CD14-positive monocyte (primary cell): ENCODE measurements at regions not wholly inside any gene's neighbourhood (a gene's known extent, or its start where the extent isn't known, plus 50 kb on each side); places are given as distances from the start of the nearest gene placed in this dataset.

Source experiments
- DNase-seq, 3 donors: peaks; one replicate each; pipeline ENCODE4 v3.0.0-alpha.2; 2011 to 2022
- H2AFZ ChIP-seq: 2 replicates; pipeline ENCODE4 v1.6.0; 2012; ENCODE audit warnings: mild to moderate bottlenecking, low read depth, low read length, inconsistent platforms; ENCODE audit not compliant: insufficient read depth, poor library complexity, severe bottlenecking
- H3K27ac ChIP-seq, 2 donors: 1 replicate in 1 of 2; 2 replicates in 1 of 2; pipeline ENCODE4 v1.5.1; 2012 to 2013; ENCODE audit warnings: low read length in 2 of 2, control low read depth in 1 of 2, inconsistent platforms in 1 of 2, low read depth in 1 of 2, mild to moderate bottlenecking in 1 of 2
- H3K27me3 ChIP-seq, 2 donors: one replicate each; pipeline versions ENCODE4 v1.6.0 to v1.6.1; 2011 to 2013; ENCODE audit warnings: low read length in 2 of 2; ENCODE audit not compliant: control insufficient read depth in 2 of 2, insufficient read depth in 2 of 2
- H3K36me3 ChIP-seq, 2 donors: replicated peaks in 1 of 2; 1 replicate in 1 of 2; 2 replicates in 1 of 2; pipeline versions ENCODE4 v1.5.1 to v1.6.1; 2012 to 2013; ENCODE audit warnings: low read length in 2 of 2, control low read depth in 1 of 2, inconsistent platforms in 1 of 2, mild to moderate bottlenecking in 1 of 2; ENCODE audit not compliant: insufficient read depth in 2 of 2, control insufficient read depth in 1 of 2
- H3K4me1 ChIP-seq, 2 donors: 1 replicate in 1 of 2; 2 replicates in 1 of 2; pipeline versions ENCODE4 v1.5.1 to v1.6.1; 2012 to 2013; ENCODE audit warnings: low read length in 2 of 2, control low read depth in 1 of 2, inconsistent platforms in 1 of 2, mild to moderate bottlenecking in 1 of 2, moderate library complexity in 1 of 2; ENCODE audit not compliant: insufficient read depth in 2 of 2, control insufficient read depth in 1 of 2
- H3K4me2 ChIP-seq: replicated peaks from 2 replicates; pipeline ENCODE3; 2012; ENCODE audit warnings: low read length, moderate library complexity, mild to moderate bottlenecking; ENCODE audit not compliant: poor library complexity, severe bottlenecking; ENCODE audit errors: extremely low read depth
- H3K4me3 ChIP-seq, 3 experiments: fragments of 200-600 bp in 1 of 3; sonication (generic) in 1 of 3; replicated peaks in 1 of 3; 1 replicate in 2 of 3; 2 replicates in 1 of 3; pipeline ENCODE4 v1.5.1; 2011 to 2013; ENCODE audit warnings: low read length in 3 of 3, mild to moderate bottlenecking in 3 of 3, control low read depth in 2 of 3, low read depth in 2 of 3, inconsistent platforms in 1 of 3, moderate library complexity in 1 of 3
- H3K79me2 ChIP-seq: 2 replicates; pipeline ENCODE4 v1.6.0; 2012; ENCODE audit warnings: mild to moderate bottlenecking, control low read depth, inconsistent platforms, low read length, moderate library complexity; ENCODE audit not compliant: insufficient read depth
- H3K9ac ChIP-seq: 2 replicates; pipeline ENCODE4 v1.6.0; 2017; ENCODE audit warnings: low read length, mild to moderate bottlenecking; ENCODE audit not compliant: insufficient read depth, poor library complexity, severe bottlenecking
- H3K9me3 ChIP-seq, 2 donors: replicated peaks in 1 of 2; 1 replicate in 1 of 2; 2 replicates in 1 of 2; pipeline versions ENCODE4 v1.5.1 to v1.6.1; 2012 to 2013; ENCODE audit warnings: low read length in 2 of 2, control low read depth in 1 of 2; ENCODE audit not compliant: control insufficient read depth in 1 of 2, insufficient read depth in 1 of 2
- H4K20me1 ChIP-seq: 2 replicates; pipeline ENCODE4 v1.6.0; 2012; ENCODE audit warnings: mild to moderate bottlenecking, low read length, control low read depth, moderate library complexity; ENCODE audit not compliant: insufficient read depth
- H3K27ac Mint-ChIP-seq, 7 donors: one replicate each; pipeline ENCODE4 v1.8.0; 2020; ENCODE audit warnings: mild to moderate bottlenecking in 7 of 7, mixed read lengths in 7 of 7, moderate library complexity in 6 of 7, inconsistent platforms in 2 of 7
- H3K27me3 Mint-ChIP-seq, 3 donors: one replicate each; pipeline ENCODE4 v1.8.0; 2021 to 2022; ENCODE audit warnings: low read depth in 3 of 3, mild to moderate bottlenecking in 3 of 3, mixed read lengths in 3 of 3, moderate library complexity in 3 of 3, inconsistent platforms in 1 of 3
- H3K36me3 Mint-ChIP-seq, 2 donors: one replicate each; pipeline ENCODE4 v1.8.0; 2020; ENCODE audit warnings: mixed read lengths in 2 of 2, inconsistent platforms in 1 of 2, mild to moderate bottlenecking in 1 of 2
- H3K4me1 Mint-ChIP-seq: one replicate; pipeline ENCODE4 v1.8.0; 2020; ENCODE audit warnings: mild to moderate bottlenecking, mixed read lengths
- H3K4me3 Mint-ChIP-seq, 2 donors: one replicate each; pipeline ENCODE4 v1.8.0; 2020; ENCODE audit warnings: mild to moderate bottlenecking in 2 of 2, mixed read lengths in 2 of 2, moderate library complexity in 1 of 2
- H3K9me3 Mint-ChIP-seq, 7 donors: one replicate each; pipeline ENCODE4 v1.8.0; 2020 to 2022; ENCODE audit warnings: mixed read lengths in 7 of 7, mild to moderate bottlenecking in 6 of 7, moderate library complexity in 6 of 7, inconsistent platforms in 2 of 7
- WGBS: methylation state at CpG from one replicate; pipeline ENCODE4 v1.1.5; 2013; ENCODE audit warnings: missing lambda C conversion rate; ENCODE audit not compliant: insufficient coverage; 5-methylcytosine and 5-hydroxymethylcytosine counted together
- intact Hi-C, 2 donors: fragments of 100-400 bp; cut with micrococcal nuclease; formaldehyde crosslinking; loops; one replicate each; pipeline versions ENCODE4 v1.15.0 to v1.15.1; 2023
- TF ChIP-seq, protein P1 (sequence below): fragments of 200-600 bp; IDR thresholded peaks from one replicate; pipeline ENCODE4 v1.8.0; 2022; ENCODE audit warnings: antibody characterized with exemption, mild to moderate bottlenecking

DNA sequence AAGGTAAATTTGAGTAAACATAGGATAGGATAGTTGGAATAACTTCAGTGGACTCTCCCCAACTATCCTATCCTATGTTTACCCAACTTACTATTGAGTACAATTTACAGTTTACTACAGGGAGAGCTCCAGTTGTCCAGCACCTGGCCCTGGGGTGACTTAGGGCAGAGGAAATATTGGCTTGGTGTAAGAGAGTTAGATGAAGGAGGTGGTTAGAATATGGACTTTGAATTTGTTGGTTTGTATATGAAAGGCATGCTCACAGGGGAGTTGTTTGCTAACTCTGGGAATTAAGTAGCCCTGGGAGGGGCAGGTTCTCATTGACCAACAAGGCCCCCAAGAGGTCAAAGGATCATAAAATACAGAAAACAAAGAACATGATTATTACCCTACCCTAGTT is 497.7 kb downstream of the ARL4A start:
- Histone ChIP-seq H3K4me1 (no peaks in the 10 kb centered on the region), H3K9me3 (no peaks in the 10 kb centered on the region), H4K20me1 (no peaks in the 10 kb centered on the region), H3K9ac (no peak overlapping the region), H3K79me2 (no peaks in the 10 kb centered on the region), H3K27ac (no peak overlapping the region), H2AFZ (no peak overlapping the region), H3K4me2 (no peak overlapping the region), H3K36me3 (no peaks in the 10 kb centered on the region), H3K27me3 (no peaks in the 10 kb centered on the region), H3K4me3 (no peak overlapping the region)
- no peaks in the 10 kb centered on the region for H3K36me3 Mint-ChIP-seq
- no peak overlapping the region for H3K4me3 Mint-ChIP-seq
- H3K27me3 Mint-ChIP-seq, result peaks cover 0 to 3% (median 0%) of the 10 kb centered on the region in 3 donors
- TF ChIP-seq, protein P1, sequence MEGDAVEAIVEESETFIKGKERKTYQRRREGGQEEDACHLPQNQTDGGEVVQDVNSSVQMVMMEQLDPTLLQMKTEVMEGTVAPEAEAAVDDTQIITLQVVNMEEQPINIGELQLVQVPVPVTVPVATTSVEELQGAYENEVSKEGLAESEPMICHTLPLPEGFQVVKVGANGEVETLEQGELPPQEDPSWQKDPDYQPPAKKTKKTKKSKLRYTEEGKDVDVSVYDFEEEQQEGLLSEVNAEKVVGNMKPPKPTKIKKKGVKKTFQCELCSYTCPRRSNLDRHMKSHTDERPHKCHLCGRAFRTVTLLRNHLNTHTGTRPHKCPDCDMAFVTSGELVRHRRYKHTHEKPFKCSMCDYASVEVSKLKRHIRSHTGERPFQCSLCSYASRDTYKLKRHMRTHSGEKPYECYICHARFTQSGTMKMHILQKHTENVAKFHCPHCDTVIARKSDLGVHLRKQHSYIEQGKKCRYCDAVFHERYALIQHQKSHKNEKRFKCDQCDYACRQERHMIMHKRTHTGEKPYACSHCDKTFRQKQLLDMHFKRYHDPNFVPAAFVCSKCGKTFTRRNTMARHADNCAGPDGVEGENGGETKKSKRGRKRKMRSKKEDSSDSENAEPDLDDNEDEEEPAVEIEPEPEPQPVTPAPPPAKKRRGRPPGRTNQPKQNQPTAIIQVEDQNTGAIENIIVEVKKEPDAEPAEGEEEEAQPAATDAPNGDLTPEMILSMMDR, result no peak
- DNase-seq, result no peak
- no peak overlapping the region for H3K27ac Mint-ChIP-seq
- intact Hi-C loops, result no loop called here
- no peaks in the 10 kb centered on the region for H3K9me3 Mint-ChIP-seq
- H3K4me1 Mint-ChIP-seq, result no peaks in the 10 kb centered on the region

DNA sequence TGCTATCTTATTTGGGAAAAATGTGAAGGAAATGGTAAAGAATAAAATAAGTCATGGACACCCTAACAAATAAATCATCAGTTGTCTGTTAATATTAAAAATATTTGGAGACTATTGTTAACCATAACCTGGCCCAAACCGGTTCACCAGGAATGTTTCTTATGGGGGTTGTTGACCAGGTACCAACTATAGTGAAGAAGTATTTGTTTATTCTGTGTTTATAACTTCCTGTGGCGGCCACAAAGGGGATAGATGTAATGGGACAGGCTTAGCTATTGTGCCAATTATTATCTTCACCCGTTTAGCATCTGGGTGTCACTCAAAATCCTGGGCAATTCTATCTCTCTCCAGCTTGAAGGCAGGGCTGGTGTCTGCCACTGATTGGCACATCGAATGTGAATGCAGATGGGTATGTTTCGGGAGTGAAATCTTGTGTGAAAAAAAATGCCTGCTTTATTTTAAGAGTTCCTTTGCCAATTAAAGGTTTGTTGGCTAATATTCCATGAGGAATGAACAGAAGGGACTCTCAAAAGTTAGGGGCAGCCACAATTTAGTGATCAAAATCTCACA is 500.9 kb downstream of the ARL4A start:
- Mint-ChIP-seq H3K9me3 (peaks cover 0 to 2% (median 0%) of the 10 kb centered on the region in 7 donors), H3K36me3 (no peaks in the 10 kb centered on the region), H3K27me3 (peaks cover 0 to 1% (median 0%) of the 10 kb centered on the region in 3 donors), H3K27ac (no peak overlapping the region), H3K4me1 (no peaks in the 10 kb centered on the region), H3K4me3 (no peak overlapping the region)
- Histone ChIP-seq H3K27me3 (no peaks in the 10 kb centered on the region), H3K79me2 (no peaks in the 10 kb centered on the region), H3K9me3 (no peaks in the 10 kb centered on the region), H4K20me1 (no peaks in the 10 kb centered on the region), H2AFZ (no peak overlapping the region), H3K9ac (no peak overlapping the region), H3K36me3 (no peaks in the 10 kb centered on the region), H3K4me2 (no peak overlapping the region), H3K27ac (no peak overlapping the region), H3K4me3 (no peak overlapping the region), H3K4me1 (no peaks in the 10 kb centered on the region)
- TF ChIP-seq, protein P1, result no peak
- 100% methylated on average over 2 of the region's 5 CpGs for WGBS
- no peak for DNase-seq
- intact Hi-C loops, result no loop called here
